Liver (tissue), 3 donors: ENCODE measurements at regions not wholly inside any gene's neighbourhood (a gene's known extent, or its start where the extent isn't known, plus 50 kb on each side); places are given as distances from the start of the nearest gene placed in this dataset.

Source experiments
- GABPA ChIP-seq, 2 donors: IDR thresholded peaks in 1 of 2; conservative IDR thresholded peaks in 1 of 2; 2 replicates each; pipeline ENCODE4 v1.6.1; 2016; ENCODE audit warnings: antibody characterized with exemption in 2 of 2, mild to moderate bottlenecking in 1 of 2, moderate library complexity in 1 of 2
- HNF4A ChIP-seq, 2 donors: conservative IDR thresholded peaks; 2 replicates each; pipeline ENCODE4 v1.6.1; 2016; ENCODE audit warnings: antibody characterized with exemption in 2 of 2, mild to moderate bottlenecking in 2 of 2
- JUND ChIP-seq, 2 donors: IDR thresholded peaks; 2 replicates each; pipeline ENCODE4 v1.6.1; 2016; ENCODE audit warnings: antibody characterized with exemption in 2 of 2
- NR2F2 ChIP-seq: IDR thresholded peaks from 2 replicates; pipeline ENCODE4 v1.6.1; 2016; ENCODE audit warnings: antibody characterized with exemption
- RAD21 ChIP-seq, 2 donors: IDR thresholded peaks; 2 replicates each; pipeline ENCODE4 v1.6.1; 2016; ENCODE audit warnings: antibody characterized with exemption in 2 of 2, mild to moderate bottlenecking in 2 of 2
- RXRA ChIP-seq, 2 donors: IDR thresholded peaks; 2 replicates each; pipeline ENCODE4 v1.6.1; 2017 to 2018; ENCODE audit warnings: antibody characterized with exemption in 2 of 2, mild to moderate bottlenecking in 1 of 2
- SP1 ChIP-seq: IDR thresholded peaks from 2 replicates; pipeline ENCODE4 v1.6.1; 2018; ENCODE audit warnings: antibody characterized with exemption, mild to moderate bottlenecking
- TAF1 ChIP-seq: conservative IDR thresholded peaks from 2 replicates; pipeline ENCODE4 v1.6.1; 2016; ENCODE audit warnings: antibody characterized with exemption, mild to moderate bottlenecking
- YY1 ChIP-seq: IDR thresholded peaks from 2 replicates; pipeline ENCODE4 v1.6.1; 2016; ENCODE audit warnings: antibody characterized with exemption, mild to moderate bottlenecking
- TF ChIP-seq, protein P1 (sequence below): fragments of 150-350 bp; IDR thresholded peaks from 2 replicates; pipeline ENCODE4 v1.5.1; 2017; ENCODE audit warnings: improper control_type of control experiment, low read depth, low read length; ENCODE audit not compliant: missing input control
- TF ChIP-seq, protein P2 (sequence below): IDR thresholded peaks from 2 replicates; pipeline ENCODE4 v1.6.1; 2016; ENCODE audit warnings: antibody characterized with exemption
- TF ChIP-seq, protein P3 (sequence below): IDR thresholded peaks from 2 replicates; pipeline ENCODE4 v1.6.1; 2016; ENCODE audit warnings: antibody characterized with exemption, mild to moderate bottlenecking
- TF ChIP-seq, protein P4 (sequence below): IDR thresholded peaks from 2 replicates; pipeline ENCODE4 v1.6.1; 2016; ENCODE audit warnings: antibody characterized with exemption
- donor health status: healthy.
- donor health status: healthy.

DNA sequence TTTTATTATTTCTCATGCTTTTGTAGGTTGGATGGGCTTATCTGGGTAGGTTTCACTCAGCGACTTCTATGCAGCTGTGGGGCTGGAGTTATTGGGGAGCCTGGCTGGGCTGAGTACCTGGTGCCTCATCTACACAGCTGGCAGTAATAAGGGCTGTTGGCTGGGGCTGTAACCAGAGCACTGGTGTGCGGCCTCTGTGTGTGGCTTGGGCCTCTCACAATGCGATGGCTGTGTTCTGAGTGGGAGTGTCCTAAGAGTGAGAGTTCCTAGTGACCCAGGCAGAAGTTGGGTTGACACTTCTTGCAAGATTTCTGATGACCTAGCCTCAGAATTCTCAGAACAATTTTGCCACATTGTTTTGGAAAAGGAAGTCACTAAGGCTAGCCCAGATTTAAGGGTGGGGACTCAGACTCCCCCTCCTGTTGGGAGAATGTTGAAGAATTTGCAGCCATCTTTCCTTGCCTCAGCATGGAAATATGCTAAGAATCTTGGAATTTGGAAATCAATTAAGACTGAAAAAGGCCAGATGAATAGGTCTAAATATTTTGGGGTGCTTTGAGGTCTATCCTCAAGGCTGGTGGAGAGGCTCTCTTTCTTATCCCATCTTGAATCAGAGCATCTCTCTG lies 158.8 kb downstream of the SCP2D1 start:
- TF ChIP-seq, protein P1, sequence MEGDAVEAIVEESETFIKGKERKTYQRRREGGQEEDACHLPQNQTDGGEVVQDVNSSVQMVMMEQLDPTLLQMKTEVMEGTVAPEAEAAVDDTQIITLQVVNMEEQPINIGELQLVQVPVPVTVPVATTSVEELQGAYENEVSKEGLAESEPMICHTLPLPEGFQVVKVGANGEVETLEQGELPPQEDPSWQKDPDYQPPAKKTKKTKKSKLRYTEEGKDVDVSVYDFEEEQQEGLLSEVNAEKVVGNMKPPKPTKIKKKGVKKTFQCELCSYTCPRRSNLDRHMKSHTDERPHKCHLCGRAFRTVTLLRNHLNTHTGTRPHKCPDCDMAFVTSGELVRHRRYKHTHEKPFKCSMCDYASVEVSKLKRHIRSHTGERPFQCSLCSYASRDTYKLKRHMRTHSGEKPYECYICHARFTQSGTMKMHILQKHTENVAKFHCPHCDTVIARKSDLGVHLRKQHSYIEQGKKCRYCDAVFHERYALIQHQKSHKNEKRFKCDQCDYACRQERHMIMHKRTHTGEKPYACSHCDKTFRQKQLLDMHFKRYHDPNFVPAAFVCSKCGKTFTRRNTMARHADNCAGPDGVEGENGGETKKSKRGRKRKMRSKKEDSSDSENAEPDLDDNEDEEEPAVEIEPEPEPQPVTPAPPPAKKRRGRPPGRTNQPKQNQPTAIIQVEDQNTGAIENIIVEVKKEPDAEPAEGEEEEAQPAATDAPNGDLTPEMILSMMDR, result no peak
- no peak for TF ChIP-seq YY1
- TF ChIP-seq RAD21 (IDR thresholded peaks at IDR 0.05), result no peak
- TF ChIP-seq, protein P2, sequence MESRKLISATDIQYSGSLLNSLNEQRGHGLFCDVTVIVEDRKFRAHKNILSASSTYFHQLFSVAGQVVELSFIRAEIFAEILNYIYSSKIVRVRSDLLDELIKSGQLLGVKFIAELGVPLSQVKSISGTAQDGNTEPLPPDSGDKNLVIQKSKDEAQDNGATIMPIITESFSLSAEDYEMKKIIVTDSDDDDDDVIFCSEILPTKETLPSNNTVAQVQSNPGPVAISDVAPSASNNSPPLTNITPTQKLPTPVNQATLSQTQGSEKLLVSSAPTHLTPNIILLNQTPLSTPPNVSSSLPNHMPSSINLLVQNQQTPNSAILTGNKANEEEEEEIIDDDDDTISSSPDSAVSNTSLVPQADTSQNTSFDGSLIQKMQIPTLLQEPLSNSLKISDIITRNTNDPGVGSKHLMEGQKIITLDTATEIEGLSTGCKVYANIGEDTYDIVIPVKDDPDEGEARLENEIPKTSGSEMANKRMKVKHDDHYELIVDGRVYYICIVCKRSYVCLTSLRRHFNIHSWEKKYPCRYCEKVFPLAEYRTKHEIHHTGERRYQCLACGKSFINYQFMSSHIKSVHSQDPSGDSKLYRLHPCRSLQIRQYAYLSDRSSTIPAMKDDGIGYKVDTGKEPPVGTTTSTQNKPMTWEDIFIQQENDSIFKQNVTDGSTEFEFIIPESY, result no peak
- no peak for TF ChIP-seq SP1
- TF ChIP-seq HNF4A (conservative IDR thresholded peaks at IDR 0.05), result no peak
- TF ChIP-seq, protein P3, sequence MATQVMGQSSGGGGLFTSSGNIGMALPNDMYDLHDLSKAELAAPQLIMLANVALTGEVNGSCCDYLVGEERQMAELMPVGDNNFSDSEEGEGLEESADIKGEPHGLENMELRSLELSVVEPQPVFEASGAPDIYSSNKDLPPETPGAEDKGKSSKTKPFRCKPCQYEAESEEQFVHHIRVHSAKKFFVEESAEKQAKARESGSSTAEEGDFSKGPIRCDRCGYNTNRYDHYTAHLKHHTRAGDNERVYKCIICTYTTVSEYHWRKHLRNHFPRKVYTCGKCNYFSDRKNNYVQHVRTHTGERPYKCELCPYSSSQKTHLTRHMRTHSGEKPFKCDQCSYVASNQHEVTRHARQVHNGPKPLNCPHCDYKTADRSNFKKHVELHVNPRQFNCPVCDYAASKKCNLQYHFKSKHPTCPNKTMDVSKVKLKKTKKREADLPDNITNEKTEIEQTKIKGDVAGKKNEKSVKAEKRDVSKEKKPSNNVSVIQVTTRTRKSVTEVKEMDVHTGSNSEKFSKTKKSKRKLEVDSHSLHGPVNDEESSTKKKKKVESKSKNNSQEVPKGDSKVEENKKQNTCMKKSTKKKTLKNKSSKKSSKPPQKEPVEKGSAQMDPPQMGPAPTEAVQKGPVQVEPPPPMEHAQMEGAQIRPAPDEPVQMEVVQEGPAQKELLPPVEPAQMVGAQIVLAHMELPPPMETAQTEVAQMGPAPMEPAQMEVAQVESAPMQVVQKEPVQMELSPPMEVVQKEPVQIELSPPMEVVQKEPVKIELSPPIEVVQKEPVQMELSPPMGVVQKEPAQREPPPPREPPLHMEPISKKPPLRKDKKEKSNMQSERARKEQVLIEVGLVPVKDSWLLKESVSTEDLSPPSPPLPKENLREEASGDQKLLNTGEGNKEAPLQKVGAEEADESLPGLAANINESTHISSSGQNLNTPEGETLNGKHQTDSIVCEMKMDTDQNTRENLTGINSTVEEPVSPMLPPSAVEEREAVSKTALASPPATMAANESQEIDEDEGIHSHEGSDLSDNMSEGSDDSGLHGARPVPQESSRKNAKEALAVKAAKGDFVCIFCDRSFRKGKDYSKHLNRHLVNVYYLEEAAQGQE, result no peak
- no peak for TF ChIP-seq NR2F2
- no peak for TF ChIP-seq TAF1
- TF ChIP-seq, protein P4, sequence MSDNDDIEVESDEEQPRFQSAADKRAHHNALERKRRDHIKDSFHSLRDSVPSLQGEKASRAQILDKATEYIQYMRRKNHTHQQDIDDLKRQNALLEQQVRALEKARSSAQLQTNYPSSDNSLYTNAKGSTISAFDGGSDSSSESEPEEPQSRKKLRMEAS, result no peak
- TF ChIP-seq GABPA (IDR thresholded peaks at IDR 0.05 in 1 of 2, conservative IDR thresholded peaks at IDR 0.05 in 1 of 2), result no peak
- no peak for TF ChIP-seq RXRA (IDR thresholded peaks at IDR 0.05)
- no peak for TF ChIP-seq JUND (IDR thresholded peaks at IDR 0.05)
